G401.6 (cell line): ENCODE measurements at regions not wholly inside any gene's neighbourhood (a gene's known extent, or its start where the extent isn't known, plus 50 kb on each side); places are given as distances from the start of the nearest gene placed in this dataset.

Source experiments
- FAIRE-seq: peaks from 2 replicates; lab custom pipeline; 2012; peaks lifted over from hg19 to GRCh38; lab: Jason Lieb, UNC

DNA sequence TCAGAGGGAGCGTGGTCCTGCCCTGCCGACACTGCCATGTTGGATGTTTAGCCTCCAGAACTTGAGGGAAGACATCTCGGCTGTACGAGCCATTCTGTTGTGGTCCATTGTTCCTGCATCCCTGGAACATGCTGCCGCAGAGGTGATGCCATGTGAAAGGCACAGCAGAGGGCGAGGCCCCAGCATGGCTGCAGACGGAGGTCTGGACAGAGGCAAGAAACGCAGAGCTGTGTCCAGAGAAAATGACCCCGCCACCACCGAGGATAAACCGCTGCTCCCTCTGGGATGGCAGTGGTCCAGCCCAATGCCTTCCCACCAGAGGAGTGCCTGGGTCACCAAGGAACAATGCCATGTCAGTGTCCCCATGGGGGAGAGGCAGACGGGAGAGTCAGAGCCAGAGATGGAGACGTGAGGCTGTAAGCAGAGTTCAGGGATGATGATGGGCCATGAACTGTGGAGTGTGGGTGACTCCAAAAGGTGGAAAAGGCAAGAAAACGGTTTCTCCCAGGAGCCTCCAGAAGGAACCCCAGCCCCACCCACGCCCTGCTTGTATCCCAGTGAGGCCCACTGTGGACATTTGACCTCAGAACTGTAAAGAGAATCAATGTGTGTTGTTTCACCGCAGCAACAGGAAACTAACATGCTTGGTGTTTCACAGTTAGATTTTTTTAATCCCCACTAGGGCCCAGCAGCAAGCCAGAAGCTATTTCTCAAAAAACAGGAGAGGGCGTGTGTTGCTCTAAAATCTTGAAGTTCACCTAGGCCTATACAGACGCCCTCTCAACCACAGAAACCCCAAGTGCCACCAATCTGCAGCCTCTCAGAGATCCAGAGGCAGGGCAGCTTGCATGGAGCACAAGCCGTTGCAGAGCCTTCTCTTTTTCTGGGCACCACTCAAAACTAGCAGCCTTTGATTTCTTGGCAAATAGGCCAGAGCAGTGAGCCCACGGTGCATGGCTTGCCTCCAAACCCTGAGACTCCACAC is 1422.9 kb downstream of the TBC1D22A start:
- no peak for FAIRE-seq

DNA sequence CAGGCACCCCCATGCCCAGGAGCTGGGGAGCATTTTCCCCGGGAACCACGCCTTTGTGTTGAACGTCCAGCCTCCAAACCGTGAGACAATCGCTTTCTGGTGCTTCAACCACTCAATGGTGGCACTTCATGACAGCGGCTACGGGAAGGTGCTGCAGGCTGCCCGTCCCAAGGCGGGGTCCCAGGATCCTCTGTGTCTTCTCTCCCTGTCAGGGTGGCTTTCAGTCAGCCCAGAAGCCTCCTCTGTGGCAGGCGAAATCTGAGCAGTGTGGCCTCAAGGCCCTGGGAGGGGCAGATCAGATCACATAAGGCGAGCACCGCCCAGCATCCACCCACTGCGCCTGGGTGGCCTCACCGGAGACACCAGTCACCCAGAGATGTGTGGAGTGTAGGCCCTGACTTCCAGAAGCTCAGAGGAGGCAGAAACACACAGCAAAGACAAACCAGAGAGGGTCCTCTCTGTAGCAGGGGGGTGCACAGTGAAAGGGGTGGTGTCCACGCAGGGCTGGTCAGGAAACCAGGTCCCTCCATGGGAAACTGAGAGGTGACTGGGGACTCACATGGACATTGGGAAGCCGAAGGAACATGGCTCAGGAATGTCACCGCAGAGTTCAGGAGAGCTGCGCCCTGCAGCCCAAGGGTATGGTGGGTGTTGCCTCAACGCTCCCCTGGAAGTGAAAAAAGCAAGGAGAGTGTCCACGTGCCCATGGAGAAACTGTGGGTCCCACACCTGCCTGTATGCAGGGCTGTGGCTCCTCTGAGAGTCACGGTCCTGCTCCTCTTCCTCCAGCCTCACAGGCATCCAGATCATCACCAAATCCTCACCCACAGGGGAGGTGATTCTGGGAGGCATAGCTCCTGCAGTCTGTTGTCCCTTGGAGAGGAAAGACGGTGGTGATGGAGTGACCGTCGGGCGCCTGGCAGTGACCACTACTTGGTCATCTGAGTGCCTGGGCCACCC is 1420.7 kb downstream of the TBC1D22A start:
- no peak for FAIRE-seq

DNA sequence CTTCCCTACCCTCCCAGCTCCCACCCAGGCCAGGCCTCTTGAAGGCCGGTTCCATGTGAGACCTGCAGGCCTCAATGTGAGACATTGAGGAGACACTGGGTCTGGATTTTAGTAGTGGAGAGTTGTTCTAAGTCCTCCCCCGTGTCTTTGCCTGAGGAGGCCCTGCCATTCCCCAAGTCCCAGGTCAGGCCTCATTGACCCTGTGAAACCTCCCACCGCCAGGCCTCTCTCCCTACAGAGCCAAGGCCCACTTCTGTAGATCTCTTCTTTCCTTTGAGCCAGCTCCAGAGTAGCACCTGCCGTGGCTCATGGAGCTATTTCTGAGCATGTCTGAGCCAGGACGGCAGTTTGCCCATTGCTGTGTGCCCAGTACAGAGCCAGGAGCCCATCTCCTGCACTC is 1419.6 kb downstream of the TBC1D22A start:
- FAIRE-seq = no peak

DNA sequence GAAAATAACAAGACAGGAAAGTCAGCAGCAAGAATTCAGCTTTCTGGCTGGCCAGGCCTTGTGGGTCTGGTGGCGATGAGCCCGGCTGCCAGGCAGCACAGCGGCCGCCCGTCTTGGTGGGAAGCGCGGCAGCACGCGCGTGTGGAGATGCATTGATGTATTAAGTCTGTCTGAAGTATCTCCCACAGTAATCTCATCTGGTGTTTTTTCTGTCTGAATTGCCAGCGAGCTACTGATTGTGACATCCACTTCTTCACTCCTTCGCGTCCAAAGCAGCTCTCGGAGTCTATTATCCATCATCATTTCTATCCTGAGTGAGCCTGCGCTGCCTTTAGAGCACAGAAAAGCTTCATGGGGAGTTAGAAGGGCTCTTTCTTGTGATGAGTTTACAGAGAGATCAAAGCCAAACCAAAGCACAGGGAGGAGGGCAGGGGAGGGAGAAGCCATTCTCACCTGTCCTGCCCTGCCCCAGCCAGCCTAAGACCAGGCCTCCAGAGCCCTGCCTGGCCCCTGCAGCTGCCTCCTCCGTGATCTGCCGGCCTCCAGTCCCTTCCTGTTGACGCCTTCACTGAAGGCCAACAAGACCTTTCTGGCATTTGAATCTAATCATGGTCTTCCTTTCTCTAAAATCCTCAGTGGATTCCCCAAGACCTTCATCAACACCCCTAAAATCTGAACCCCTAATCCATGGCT is 1419.0 kb downstream of the TBC1D22A start:
- no peak for FAIRE-seq

DNA sequence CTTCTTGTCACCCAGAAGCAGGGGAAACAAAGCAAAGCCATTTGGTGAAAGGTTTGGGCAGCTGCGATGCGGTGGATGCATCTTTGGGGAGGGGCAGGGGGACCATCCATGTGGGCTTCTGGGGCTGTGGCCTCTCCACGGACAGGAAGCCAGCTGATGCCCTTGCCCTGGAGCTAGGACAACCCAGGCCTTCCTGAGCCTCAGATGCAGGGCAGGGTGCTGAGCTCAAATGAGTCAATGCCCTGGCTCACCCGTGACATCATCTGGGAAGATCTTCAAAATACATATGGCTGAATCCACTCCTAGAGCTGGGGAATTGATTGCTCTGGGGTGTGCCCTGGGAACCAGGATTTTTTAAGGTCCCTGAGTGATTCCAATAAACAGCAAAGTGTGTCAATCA is 1418.2 kb downstream of the TBC1D22A start:
- no peak for FAIRE-seq

DNA sequence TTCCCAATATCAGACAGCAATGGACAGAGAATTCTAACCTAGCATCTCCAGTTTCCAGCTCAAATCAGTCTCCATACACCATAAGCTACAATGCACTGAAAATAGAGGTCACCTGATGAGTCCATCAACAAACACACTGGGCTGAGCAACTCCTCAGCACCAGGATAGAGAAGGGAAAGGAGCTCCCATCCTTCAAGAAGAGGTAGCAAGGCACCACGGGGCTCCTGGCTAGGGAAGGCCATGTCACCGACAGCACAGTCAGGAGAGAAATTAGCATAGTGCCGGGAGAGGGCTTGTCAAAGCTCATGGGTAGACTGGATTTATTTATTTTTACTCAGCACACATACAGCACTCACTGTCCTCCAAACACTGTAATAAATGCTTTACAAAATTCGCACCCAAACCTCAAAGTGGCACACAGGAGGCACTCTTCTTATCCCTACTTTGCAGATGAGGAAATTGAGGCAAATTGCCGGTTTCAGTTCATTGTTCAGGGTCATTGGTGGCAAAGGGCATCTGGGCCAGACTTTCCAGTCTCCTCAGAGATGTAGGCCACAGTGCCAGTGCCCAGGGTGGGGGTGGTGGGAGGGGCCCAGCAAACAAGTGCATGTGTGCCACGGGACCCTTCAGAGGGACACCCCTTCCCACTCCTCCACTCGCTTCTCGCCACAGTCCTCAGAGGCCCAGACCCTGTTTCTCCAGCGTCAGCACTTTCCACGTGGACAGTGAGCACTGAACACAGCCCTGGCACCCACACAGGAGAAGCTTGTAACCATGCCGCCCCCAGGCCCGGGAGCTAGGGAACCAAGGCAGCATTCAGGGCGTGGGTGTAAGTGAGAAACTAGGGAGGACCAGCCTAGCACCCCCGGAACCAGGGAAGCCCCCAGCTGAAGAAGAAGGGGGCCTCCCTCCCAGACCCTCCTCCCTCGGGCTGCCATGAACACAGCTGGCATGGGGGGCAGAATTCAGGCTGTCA is 1417.4 kb downstream of the TBC1D22A start:
- FAIRE-seq = no peak

DNA sequence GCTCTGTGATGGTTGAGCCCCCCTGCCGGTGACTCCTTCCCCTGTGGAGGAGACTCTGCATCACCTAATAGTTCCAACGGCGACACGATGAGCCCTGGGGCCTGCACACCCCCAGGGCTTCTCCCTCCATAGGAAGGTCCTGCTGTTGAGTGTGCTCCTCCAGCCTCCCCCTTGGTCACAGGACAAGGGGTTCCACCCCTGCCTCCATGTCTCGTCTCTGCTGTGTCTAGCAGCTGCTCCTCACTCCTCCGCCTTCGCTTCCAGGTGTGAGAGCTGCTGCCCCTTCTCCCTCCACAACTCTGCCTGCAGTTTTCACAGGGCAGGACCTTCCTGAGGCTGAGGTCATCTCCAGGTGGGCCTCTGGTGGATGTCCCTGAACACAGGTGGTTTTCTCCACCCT is 1416.1 kb downstream of the TBC1D22A start:
- FAIRE-seq = no peak

DNA sequence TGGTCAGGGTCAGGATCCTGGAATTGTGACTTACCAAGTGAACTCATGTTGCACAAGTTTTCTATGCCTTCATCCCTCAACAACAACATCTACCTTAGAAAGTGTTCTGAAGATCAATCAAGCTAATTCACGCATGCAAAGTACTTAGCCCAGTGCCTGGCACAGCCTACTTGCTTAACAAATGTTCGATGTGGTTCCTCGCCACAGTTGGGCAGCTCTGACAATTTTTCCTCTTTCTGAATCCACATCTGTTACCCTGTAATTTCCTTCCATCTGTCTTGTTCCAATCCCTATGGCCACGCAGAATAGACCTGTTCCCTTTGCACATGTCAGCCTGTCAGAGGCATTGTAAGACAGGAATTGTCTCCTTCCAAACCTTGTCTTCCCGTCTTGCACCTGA is 1415.2 kb downstream of the TBC1D22A start:
- no peak for FAIRE-seq

DNA sequence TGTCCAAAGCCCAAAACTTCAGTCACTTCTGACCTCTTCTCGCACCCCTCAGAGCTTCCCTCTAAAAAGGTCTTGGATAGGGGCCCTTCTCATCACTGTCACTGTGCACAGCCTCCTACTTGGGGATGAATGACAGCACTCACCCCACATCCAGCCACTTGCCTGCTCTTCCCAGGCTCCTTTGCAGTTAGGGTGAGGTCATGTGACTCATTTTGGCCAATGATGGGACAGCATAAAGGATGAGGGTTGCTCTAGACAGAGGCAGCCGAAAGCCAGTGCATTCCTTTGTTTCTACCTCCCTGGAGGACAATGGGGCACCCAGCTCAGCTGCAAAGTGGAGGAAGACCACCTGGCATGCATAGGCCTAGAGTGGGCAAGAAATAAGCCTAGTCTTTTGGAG is 1413.3 kb downstream of the TBC1D22A start:
- no peak for FAIRE-seq

DNA sequence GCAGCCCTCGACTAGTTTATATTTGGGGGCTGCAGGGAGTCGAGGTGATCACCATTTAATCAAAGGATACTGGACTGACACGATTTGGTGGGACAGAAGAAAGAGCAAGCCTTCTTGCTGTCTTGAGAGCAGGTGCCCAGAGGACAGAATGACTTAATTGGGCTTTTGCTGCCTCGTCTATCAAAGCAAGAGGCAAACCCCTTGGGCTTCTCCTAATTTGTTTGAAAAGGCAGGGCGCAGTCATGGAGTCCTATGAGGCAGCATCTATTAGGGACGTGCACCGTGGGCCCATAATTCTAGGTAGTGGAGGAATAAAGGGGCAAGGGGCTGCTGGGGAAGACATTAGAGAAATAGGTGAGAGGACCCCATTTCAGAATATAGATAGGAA is 1411.3 kb downstream of the TBC1D22A start:
- FAIRE-seq = no peak

DNA sequence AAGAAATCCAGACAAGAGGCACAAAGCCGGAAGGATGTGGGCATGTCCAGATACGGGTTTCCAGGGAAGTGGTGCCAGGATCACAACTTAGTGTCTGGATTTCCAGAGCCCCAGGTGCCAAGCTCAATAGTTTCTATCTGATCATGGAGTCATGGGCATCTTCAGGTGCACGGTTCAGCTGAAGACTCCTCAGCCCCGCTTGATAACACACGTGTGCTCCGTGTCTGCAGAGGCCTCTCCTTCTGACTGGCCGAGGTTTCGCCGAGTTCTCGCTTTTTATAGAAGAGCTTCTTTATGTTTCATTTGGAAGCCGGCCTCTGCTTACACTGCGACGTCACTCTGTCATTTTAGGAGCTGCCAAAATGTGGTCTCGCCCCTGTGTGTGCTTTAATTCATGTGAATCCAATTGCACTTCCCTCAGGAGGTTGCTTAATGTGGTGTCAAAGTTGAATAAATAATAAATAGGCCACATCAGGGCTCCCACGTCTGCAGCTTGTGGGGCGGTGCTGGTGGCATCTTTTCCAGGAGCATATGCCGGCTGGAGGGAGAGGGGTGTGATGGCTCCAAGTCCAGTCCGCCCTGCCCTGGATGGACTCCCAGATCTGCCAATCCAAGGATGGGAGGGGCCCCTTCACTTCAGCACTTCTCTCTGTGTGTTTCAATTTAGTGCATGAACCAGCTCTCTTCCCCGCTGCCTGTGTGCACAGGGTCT is 1410.8 kb downstream of the TBC1D22A start:
- FAIRE-seq = no peak

DNA sequence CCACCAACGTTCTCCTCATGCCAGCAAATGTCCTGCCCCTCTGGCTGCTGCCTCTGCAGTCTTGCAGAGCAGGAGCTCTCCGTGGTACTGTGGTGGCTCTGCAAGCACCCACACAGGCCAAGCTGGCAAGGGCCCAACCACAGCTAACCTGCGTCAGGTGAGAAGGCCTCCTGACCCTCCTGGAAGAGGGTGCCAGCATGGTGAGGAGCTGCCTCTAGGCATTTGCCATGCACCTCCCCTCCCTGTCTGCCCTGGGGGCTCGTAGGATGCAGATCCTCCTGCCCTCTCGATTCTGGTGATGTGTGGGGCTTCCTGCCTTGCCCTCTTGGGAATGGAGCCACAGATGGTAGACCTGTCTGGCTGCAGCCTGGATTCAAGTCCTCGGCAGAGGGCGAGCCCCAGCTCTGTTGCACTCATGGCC is 1408.8 kb downstream of the TBC1D22A start:
- no peak for FAIRE-seq

DNA sequence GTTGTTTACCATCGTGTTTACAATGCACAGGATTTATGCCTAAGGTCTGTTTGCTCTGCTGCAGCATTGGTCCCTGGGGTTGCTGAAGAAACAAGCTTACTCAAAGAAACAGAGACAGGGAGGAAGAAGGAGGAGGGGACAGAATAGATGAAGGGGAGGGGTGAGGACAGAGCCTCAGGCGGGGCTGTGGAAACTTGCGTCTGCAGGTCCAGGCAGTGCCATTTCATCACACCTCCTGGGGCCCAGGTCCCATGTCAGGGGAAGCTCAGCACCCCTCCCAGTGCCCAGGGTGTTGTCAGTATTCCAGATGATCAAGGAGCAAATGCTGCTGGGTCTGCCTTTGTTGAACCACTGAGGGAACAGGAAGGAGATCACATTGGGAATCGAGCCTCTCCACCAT is 1406.8 kb downstream of the TBC1D22A start:
- FAIRE-seq = no peak

DNA sequence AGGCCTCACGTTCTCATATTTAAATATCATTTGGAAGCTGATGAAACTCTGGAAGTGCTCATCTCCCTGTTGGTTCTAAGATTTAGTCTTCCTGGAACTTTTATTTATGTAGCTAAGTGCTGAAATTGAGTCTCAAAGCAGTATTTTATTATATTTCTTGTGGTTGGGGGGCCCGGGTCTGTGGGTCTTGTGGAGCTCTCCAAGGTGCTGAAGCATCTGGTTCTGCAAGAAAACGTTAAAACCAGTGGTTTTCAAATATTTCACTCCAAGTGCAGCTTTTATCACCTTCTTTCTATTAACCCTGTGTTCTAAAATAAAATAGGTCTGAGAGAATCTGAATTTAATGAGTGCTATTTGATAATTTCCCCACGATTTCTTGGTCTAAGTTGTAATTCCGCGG is 1404.8 kb downstream of the TBC1D22A start:
- no peak for FAIRE-seq

DNA sequence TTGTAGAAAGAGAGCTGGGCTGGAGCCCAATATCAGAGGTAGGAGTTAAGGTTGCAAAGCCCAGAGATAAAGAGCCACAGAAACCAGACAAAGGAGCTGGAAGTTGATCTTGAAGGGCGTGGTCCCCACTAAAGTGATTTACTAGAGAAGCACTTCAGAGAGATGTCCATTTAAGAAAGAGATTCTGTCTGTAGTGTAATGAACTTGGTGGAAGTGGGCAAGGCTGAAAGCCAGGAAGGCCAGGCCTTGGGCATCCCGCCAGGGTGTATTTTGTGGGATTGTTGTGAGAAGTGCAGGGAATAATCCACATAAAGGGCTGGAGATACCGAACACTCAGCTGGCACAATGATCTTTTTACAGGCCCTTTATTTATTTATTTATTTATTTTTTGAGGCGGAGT is 1398.8 kb downstream of the TBC1D22A start:
- no peak for FAIRE-seq

DNA sequence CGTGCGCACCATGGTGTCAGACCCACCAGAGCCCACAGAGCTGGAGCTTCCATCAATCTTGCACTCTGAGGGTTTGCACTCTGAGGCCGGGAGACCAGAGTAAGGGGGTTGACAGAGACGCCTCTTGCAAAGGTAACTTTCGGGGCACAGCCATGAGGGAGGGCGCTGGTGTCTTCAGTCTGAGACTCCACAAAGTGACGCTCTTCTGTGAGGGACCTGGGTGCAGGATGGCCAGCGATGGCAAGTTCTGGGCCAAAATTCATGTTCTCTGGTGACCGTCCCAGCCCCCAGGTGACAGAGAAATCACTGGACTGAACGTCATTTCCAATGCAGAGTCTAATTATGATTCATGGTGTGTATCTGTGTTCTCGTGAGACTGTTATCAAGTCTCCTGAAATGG is 1395.2 kb downstream of the TBC1D22A start:
- no peak for FAIRE-seq

DNA sequence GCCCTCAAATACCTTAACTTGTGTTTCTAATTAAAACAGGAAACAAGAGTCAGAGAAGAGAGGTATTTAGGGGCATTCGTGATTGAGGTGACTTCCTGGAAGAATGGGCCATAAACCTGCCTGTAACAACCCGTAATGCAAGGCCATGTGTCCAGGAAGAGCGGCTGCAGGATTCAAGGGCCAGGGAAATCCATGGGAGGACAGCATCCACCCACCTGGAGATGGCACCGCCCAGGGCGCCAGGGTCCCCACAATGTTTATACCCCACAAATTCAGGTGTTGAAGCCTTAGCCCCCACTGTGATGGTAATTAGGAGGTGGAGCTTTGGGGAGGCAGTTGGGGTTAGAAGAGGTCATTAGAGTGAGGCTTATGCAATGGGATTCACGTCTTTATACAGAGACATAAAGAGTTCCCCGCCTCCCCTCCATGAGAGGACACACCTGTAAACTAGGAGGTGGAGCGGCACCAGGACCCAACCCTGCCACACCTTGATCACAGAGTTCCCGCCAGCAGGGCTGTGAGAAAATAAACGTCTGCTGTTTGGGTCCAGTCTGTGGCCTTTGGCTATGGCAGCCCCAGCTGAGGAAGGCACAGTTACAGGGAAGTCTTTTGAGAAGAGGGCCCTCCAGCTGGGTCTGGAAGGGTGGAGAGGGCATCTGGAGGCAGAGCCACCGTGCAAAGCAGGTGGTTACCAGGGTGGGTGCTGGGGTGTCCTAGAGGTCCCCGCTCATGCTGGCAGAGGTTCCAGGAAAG is 1394.3 kb downstream of the TBC1D22A start:
- no peak for FAIRE-seq

DNA sequence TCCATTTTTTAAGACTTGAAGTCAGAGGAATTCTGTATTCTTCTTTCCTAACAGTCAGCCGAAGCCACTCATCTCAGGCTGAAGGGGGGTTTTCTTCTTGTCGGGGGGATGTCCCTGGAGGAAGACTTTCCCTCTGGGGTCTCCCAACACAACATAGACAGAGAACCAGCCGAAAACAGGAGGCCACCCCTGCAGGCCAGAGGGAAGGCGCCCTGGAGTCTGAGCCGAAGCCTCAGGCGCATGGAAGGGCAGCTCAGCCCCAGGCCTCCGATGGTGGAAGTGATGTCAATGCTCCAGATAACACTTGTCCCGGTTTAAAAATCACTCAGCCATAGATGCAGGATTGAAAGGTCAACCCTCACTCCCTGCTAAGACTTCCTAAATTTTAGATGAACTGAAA is 1393.0 kb downstream of the TBC1D22A start:
- no peak for FAIRE-seq

DNA sequence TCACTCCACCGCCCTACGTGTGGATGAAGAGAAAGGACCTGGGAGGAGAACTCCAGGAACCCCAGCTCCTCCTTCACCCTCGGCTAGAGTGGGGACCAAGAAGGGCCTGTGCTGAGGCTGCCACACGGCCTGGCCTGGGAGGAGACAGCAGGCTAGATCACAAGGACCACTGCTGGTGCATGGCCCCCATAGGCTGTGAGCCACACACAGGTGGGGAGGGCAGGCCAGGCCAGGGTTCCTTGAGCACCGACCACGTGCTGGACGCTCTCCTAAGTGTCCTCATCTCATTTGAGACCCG is 1392.4 kb downstream of the TBC1D22A start:
- FAIRE-seq = no peak
